NCI-H82 treated with DMSO at 0.1 percent for 48 hours (cell line): ENCODE measurements at regions not wholly inside any gene's neighbourhood (a gene's known extent, or its start where the extent isn't known, plus 50 kb on each side); places are given as distances from the start of the nearest gene placed in this dataset.
A peak's percentile ranks its signal among the peaks of the same experiment; 100 is the strongest.
"Not testable (repeated sequence)": the region's sequence is repeated elsewhere in the genome, so short reads cannot be mapped to it uniquely, and the experiment has no call there.

ENCODE experiments used
- DNase-seq: peaks from one replicate; lab custom pipeline; 2025; ENCODE audit not compliant: unreplicated experiment; lab: John Stamatoyannopoulos, UW

- no peak for DNase-seq
These were observed 448.2 kb downstream of the PCDH10 start for GRCh38 chr4:133597251-133597650.

- DNase-seq, result no peak
These were observed 447.4 kb downstream of the PCDH10 start for GRCh38 chr4:133596459-133596858.

- DNase-seq, result no peak
These were observed 445.5 kb downstream of the PCDH10 start for GRCh38 chr4:133594390-133595207.

- DNase-seq, result no peak
These were observed 444.7 kb downstream of the PCDH10 start for GRCh38 chr4:133593764-133594163.

GRCh38 chr4:133592591-133592990, 443.5 kb downstream of the PCDH10 start:
- no peak for DNase-seq

GRCh38 chr4:133592106-133592505, 443.0 kb downstream of the PCDH10 start:
- DNase-seq, result peak; percentile 90

GRCh38 chr4:133588306-133588705, 439.2 kb downstream of the PCDH10 start:
- no peak for DNase-seq

- no peak for DNase-seq
These were observed 436.2 kb downstream of the PCDH10 start for GRCh38 chr4:133585323-133585722.

GRCh38 chr4:133584714-133585113, 435.6 kb downstream of the PCDH10 start:
- DNase-seq, result no peak

GRCh38 chr4:133581996-133582619, 433.0 kb downstream of the PCDH10 start:
- no peak for DNase-seq

GRCh38 chr4:133574248-133574647, 425.2 kb downstream of the PCDH10 start:
- DNase-seq, result no peak

GRCh38 chr4:133565379-133565778, 416.3 kb downstream of the PCDH10 start:
- no peak for DNase-seq

- DNase-seq, result no peak
These were observed 410.9 kb downstream of the PCDH10 start for GRCh38 chr4:133559987-133560386.

- no peak for DNase-seq
These were observed 406.6 kb downstream of the PCDH10 start for GRCh38 chr4:133555671-133556070.

GRCh38 chr4:133550436-133550835, 401.3 kb downstream of the PCDH10 start:
- DNase-seq, result no peak

GRCh38 chr4:133544097-133544496, 395.0 kb downstream of the PCDH10 start:
- DNase-seq, result no peak

GRCh38 chr4:133537780-133538281, 388.7 kb downstream of the PCDH10 start:
- DNase-seq, result no peak

GRCh38 chr4:133534224-133534623, 385.1 kb downstream of the PCDH10 start:
- DNase-seq, result not testable (repeated sequence)

- DNase-seq, result no peak
These were observed 375.3 kb downstream of the PCDH10 start for GRCh38 chr4:133524369-133524768.

- DNase-seq, result no peak
These were observed 364.8 kb downstream of the PCDH10 start for GRCh38 chr4:133513901-133514300.

- no peak for DNase-seq
These were observed 349.1 kb downstream of the PCDH10 start for GRCh38 chr4:133498149-133498548.

GRCh38 chr4:133493776-133494175, 344.7 kb downstream of the PCDH10 start:
- no peak for DNase-seq
